Tibial nerve (tissue), 4 donors: ENCODE measurements at regions not wholly inside any gene's neighbourhood (a gene's known extent, or its start where the extent isn't known, plus 50 kb on each side); places are given as distances from the start of the nearest gene placed in this dataset.

Experiments used
- DNase-seq, 2 donors: peaks; one replicate each; pipeline ENCODE4 v3.0.0-alpha.2; 2019; ENCODE audit warnings: low spot score in 2 of 2
- H3K27ac ChIP-seq, 4 donors: fragments of 200-600 bp; sonication (generic) in 3 of 4; one replicate each; pipeline ENCODE4 v1.5.1; 2017 to 2019; ENCODE audit warnings: mild to moderate bottlenecking in 1 of 4
- H3K27me3 ChIP-seq, 2 donors: fragments of 200-600 bp; sonication (generic) in 1 of 2; one replicate each; pipeline versions ENCODE4 v1.5.1 to v1.6.0; 2017 to 2019
- H3K36me3 ChIP-seq, 3 donors: fragments of 200-600 bp; sonication (generic); one replicate each; pipeline ENCODE4 v1.5.1; 2018 to 2019
- H3K4me1 ChIP-seq, 4 donors: fragments of 200-600 bp; sonication (generic) in 3 of 4; one replicate each; pipeline ENCODE4 v1.5.1; 2017 to 2019
- H3K4me3 ChIP-seq, 4 donors: fragments of 200-600 bp; sonication (generic) in 3 of 4; one replicate each; pipeline ENCODE4 v1.5.1; 2017 to 2019; ENCODE audit warnings: mild to moderate bottlenecking in 1 of 4, moderate library complexity in 1 of 4
- H3K9me3 ChIP-seq, 4 donors: fragments of 200-600 bp; sonication (generic) in 3 of 4; one replicate each; pipeline ENCODE4 v1.5.1; 2017 to 2019
- CTCF ChIP-seq, 5 experiments: fragments of 200-600 bp in 3 of 5; fragments of 450-650 bp in 2 of 5; sonication (generic) in 3 of 5; IDR thresholded peaks; one replicate each; pipeline ENCODE4 v1.5.1; 2016 to 2019; ENCODE audit warnings: antibody characterized with exemption in 5 of 5, mild to moderate bottlenecking in 3 of 5, moderate library complexity in 2 of 5
- EP300 ChIP-seq, 2 donors: sonication (generic); formaldehyde crosslinking; IDR thresholded peaks; one replicate each; pipeline ENCODE4 v1.6.1; 2017; ENCODE audit warnings: antibody characterized with exemption in 2 of 2, mild to moderate bottlenecking in 1 of 2
- POLR2A ChIP-seq, 2 donors: fragments of 450-650 bp; IDR thresholded peaks; one replicate each; pipeline ENCODE4 v1.6.1; 2017; ENCODE audit warnings: antibody characterized with exemption in 2 of 2, mild to moderate bottlenecking in 2 of 2, moderate library complexity in 2 of 2
- WGBS, 2 donors: methylation state at CpG; one replicate each; pipeline ENCODE4 v1.1.5; 2018; 5-methylcytosine and 5-hydroxymethylcytosine counted together

DNA sequence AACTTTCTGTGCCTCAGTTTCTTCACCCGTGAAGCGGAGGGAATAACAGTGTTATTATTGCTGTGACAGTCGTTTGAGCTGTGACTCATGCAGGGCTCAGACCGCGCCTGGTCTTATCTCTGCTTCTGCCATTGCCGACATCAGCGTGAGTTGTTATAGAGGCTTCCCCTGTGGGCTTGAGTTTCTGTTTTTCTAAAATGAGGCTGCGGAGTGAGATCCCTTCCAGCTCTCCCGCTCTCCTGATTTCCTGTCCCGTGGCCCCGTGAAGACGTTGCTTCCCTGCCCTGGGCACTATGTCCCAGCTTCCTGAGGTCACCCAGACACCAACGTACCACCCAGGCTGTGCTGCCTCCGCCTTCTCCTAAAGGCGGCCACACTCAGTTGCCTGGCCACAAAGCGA lies 278.5 kb downstream of the BMP7 start:
- no peak for DNase-seq
- 58 to 63% methylated on average over 16 of the region's 16 CpGs for WGBS, 2 donors
- peaks cover 0 to 7% of the 10 kb centered on the region in 2 donors for H3K27me3 ChIP-seq
- H3K9me3 ChIP-seq = peaks cover 0 to 41% (median 3%) of the 10 kb centered on the region in 4 donors
- TF ChIP-seq POLR2A (IDR thresholded peaks at IDR 0.05) = no peak
- TF ChIP-seq CTCF (IDR thresholded peaks at IDR 0.05) = no peak
- TF ChIP-seq EP300 (IDR thresholded peaks at IDR 0.05) = no peak
- no peaks in the 10 kb centered on the region for H3K36me3 ChIP-seq
- no peak overlapping the region for H3K27ac ChIP-seq
- no peaks in the 10 kb centered on the region for H3K4me1 ChIP-seq
- H3K4me3 ChIP-seq = no peak overlapping the region

DNA sequence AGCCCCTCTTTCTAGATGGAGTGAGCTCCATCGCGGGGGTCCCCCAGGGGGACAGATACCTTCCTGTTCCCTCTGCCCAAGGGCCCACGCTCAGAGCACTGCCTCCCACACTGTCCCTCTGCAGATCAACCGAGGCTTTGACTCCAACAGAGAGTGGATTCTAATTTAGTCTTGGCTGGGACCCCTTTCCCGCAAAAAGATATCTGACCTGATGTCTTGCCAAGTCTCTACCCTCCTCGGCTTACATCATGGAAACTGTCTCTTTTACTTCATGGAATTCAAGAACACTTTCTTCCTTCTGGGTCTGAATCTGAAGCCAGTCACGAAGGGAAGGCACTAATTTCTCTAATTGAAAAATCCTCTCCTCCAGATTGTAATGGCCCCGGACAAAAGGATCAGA lies 278.0 kb downstream of the BMP7 start:
- Histone ChIP-seq H3K27me3 (peaks cover 0 to 7% of the 10 kb centered on the region in 2 donors), H3K4me3 (no peak overlapping the region), H3K9me3 (peaks cover 0 to 40% (median 3%) of the 10 kb centered on the region in 4 donors), H3K4me1 (no peaks in the 10 kb centered on the region), H3K27ac (no peak overlapping the region), H3K36me3 (no peaks in the 10 kb centered on the region)
- no peak for DNase-seq
- WGBS, 2 donors = 40 to 48% methylated on average over 8 of the region's 8 CpGs
- TF ChIP-seq EP300 (IDR thresholded peaks at IDR 0.05) (no peak), POLR2A (IDR thresholded peaks at IDR 0.05) (no peak), CTCF (IDR thresholded peaks at IDR 0.05) (no peak)

DNA sequence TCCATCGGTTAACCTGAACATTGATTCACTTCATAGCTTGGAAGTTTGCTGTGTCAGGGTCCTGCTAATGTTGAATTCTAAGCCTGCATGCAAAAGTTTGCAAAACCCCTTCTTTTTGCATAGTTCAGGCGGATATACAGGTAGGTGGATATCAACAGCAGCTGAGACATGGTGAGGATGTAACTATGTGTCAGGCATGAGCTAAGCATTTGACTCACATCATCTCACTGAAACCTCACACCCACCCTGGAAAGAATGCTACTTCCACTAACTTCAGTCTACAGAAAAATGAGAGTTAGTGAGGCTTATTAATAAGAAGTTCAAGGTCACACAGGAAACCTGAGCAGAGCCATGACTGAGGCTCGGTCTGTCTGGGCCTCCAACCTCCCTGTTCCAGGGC lies 276.9 kb downstream of the BMP7 start:
- no peaks in the 10 kb centered on the region for H3K4me1 ChIP-seq
- H3K36me3 ChIP-seq = no peaks in the 10 kb centered on the region
- H3K4me3 ChIP-seq = no peak overlapping the region
- H3K27me3 ChIP-seq = peaks cover 0 to under 1% of the 10 kb centered on the region in 2 donors
- WGBS, 2 donors = 87 to 88% methylated on average over 3 of the region's 3 CpGs
- peaks cover 0 to 29% (median 3%) of the 10 kb centered on the region in 4 donors for H3K9me3 ChIP-seq
- H3K27ac ChIP-seq = no peak overlapping the region
- DNase-seq = no peak
- TF ChIP-seq CTCF (IDR thresholded peaks at IDR 0.05) = no peak
- no peak for TF ChIP-seq POLR2A (IDR thresholded peaks at IDR 0.05)
- no peak for TF ChIP-seq EP300 (IDR thresholded peaks at IDR 0.05)

DNA sequence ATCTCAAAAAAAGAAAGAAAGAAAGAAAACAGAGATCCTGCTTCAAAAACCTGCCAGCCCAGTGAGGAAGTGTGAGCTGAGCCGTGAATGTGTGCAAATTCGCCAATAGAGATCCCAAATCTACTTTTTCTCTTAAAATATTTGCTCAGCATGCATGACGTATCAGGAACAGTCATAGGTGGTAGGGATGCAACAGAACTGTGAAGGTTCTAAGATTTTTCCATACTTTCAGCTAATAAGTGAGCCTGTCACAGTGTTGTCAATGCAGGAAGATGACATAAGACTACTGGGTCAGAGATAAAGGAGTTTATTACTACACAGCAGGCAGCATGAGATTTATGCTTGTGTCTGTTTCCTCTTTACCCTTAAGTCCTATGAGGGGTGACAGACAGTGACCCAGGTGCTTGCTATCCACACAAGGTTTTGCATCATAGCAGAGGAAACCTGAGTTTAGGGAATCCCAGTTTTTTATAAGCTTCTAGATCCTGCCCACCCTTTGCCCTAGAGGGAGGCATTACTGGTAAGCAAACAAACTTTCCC lies 273.4 kb downstream of the BMP7 start:
- no peaks in the 10 kb centered on the region for H3K36me3 ChIP-seq
- no peaks in the 10 kb centered on the region for H3K27me3 ChIP-seq
- DNase-seq = no peak
- H3K4me3 ChIP-seq = no peak overlapping the region
- 85 to 96% methylated on average over 3 of the region's 3 CpGs for WGBS, 2 donors
- peaks cover 0 to 7% (median 0%) of the 10 kb centered on the region in 4 donors for H3K9me3 ChIP-seq
- no peak overlapping the region for H3K27ac ChIP-seq
- TF ChIP-seq EP300 (IDR thresholded peaks at IDR 0.05) = no peak
- TF ChIP-seq CTCF (IDR thresholded peaks at IDR 0.05) = no peak
- no peak for TF ChIP-seq POLR2A (IDR thresholded peaks at IDR 0.05)
- H3K4me1 ChIP-seq = no peaks in the 10 kb centered on the region

- 43% methylated on average over 8 of the region's 8 CpGs for WGBS, 2 donors
- no peak for DNase-seq
- TF ChIP-seq CTCF (IDR thresholded peaks at IDR 0.05) (no peak), EP300 (IDR thresholded peaks at IDR 0.05) (no peak), POLR2A (IDR thresholded peaks at IDR 0.05) (no peak)
- no peak overlapping the region for H3K4me3 ChIP-seq
- no peaks in the 10 kb centered on the region for H3K36me3 ChIP-seq
- H3K9me3 ChIP-seq = peaks cover 0 to 16% (median 1%) of the 10 kb centered on the region in 4 donors
- no peaks in the 10 kb centered on the region for H3K27me3 ChIP-seq
- H3K27ac ChIP-seq = no peak overlapping the region
- H3K4me1 ChIP-seq = no peaks in the 10 kb centered on the region
These were observed 272.4 kb downstream of the BMP7 start for GRCh38 chr20:56994006-56994405.
